BJ (cell line): ENCODE measurements at regions not wholly inside any gene's neighbourhood (a gene's known extent, or its start where the extent isn't known, plus 50 kb on each side); places are given as distances from the start of the nearest gene placed in this dataset.

Experiments used
- CTCF ChIA-PET: fragments of 350-600 bp; formaldehyde crosslinking; extraction: SDS; loops from one replicate; lab custom pipeline; 2021; ENCODE audit warnings: antibody characterized with exemption, inconsistent platforms; lab: Yijun Ruan, JAX
- POLR2A ChIA-PET: fragments of 300-600 bp; sonication (Branson Sonifier 250); formaldehyde crosslinking; extraction: SDS; loops from one replicate; lab custom pipeline; 2021; ENCODE audit warnings: antibody characterized with exemption; lab: Charles Lee
- DNase-seq: peaks from one replicate; pipeline ENCODE4 v3.0.0-alpha.2; 2011; ENCODE audit warnings: low read depth
- H3K27me3 ChIP-seq: 2 replicates; pipeline ENCODE4 v1.6.0; 2011; ENCODE audit warnings: low read length; ENCODE audit not compliant: control insufficient read depth, insufficient read depth
- H3K36me3 ChIP-seq: 2 replicates; pipeline ENCODE4 v1.5.1; 2011; ENCODE audit warnings: low read length; ENCODE audit not compliant: control insufficient read depth, insufficient read depth
- H3K4me3 ChIP-seq: 2 replicates; pipeline ENCODE4 v1.5.1; 2011; ENCODE audit warnings: low read depth, mild to moderate bottlenecking, control low read depth, low read length
- CTCF ChIP-seq: IDR thresholded peaks from 2 replicates; pipeline ENCODE4 v1.5.1; 2011; ENCODE audit warnings: low read depth, mild to moderate bottlenecking, control low read depth, inconsistent platforms, low read length, moderate library complexity; ENCODE audit not compliant: insufficient read depth

- no peak for DNase-seq
These were observed 296.9 kb upstream of the AGTR1 start for GRCh38 chr3:148400754-148401153.

GRCh38 chr3:148408667-148409066, 289.0 kb upstream of the AGTR1 start:
- H3K36me3 ChIP-seq = no peaks in the 10 kb centered on the region
- DNase-seq = no peak
- H3K4me3 ChIP-seq = no peak overlapping the region
- CTCF ChIA-PET = interaction anchor here (0.7 kb wide), 1 partner anchor 57 kb away, joined by 4 read pairs; no protein-coding TSS in a partner anchor
- POLR2A ChIA-PET = no interaction called here
- H3K27me3 ChIP-seq = no peaks in the 10 kb centered on the region
- TF ChIP-seq CTCF = no peak

More at GRCh38 chr3:148400754-148401153, 296.9 kb upstream of the AGTR1 start:
- ChIA-PET CTCF (no interaction called here), POLR2A (no interaction called here)
- TF ChIP-seq CTCF = no peak
- Histone ChIP-seq H3K36me3 (no peaks in the 10 kb centered on the region), H3K4me3 (no peak overlapping the region), H3K27me3 (no peaks in the 10 kb centered on the region)

- no peak for DNase-seq
- CTCF ChIA-PET = no interaction called here
- Histone ChIP-seq H3K36me3 (no peaks in the 10 kb centered on the region), H3K27me3 (no peaks in the 10 kb centered on the region), H3K4me3 (no peak overlapping the region)
- TF ChIP-seq CTCF = no peak
- POLR2A ChIA-PET = no interaction called here
These were observed 277.5 kb upstream of the AGTR1 start for GRCh38 chr3:148420242-148420641.

- H3K27me3 ChIP-seq = no peaks in the 10 kb centered on the region
- no peaks in the 10 kb centered on the region for H3K36me3 ChIP-seq
- CTCF ChIA-PET = interaction anchor here (0.6 kb wide), 1 partner anchor 289 kb away, joined by 3 read pairs; no protein-coding TSS in a partner anchor
- no peak for DNase-seq
- no peak overlapping the region for H3K4me3 ChIP-seq
- POLR2A ChIA-PET = no interaction called here
- TF ChIP-seq CTCF = no peak
These were observed 268.7 kb upstream of the AGTR1 start for GRCh38 chr3:148428862-148429605.

GRCh38 chr3:148433665-148434064, 264.0 kb upstream of the AGTR1 start:
- H3K4me3 ChIP-seq = no peak overlapping the region
- ChIA-PET POLR2A (no interaction called here), CTCF (no interaction called here)
- H3K27me3 ChIP-seq = no peaks in the 10 kb centered on the region
- no peak for TF ChIP-seq CTCF
- no peak for DNase-seq
- no peaks in the 10 kb centered on the region for H3K36me3 ChIP-seq
